Neural progenitor cell (in vitro differentiated cells): ENCODE measurements at regions not wholly inside any gene's neighbourhood (a gene's known extent, or its start where the extent isn't known, plus 50 kb on each side); places are given as distances from the start of the nearest gene placed in this dataset.

ENCODE experiments used
- CTCF ChIP-seq: fragments of 200-600 bp; sonication (generic); IDR thresholded peaks from 2 replicates; pipeline ENCODE4 v1.5.1; 2017; ENCODE audit warnings: antibody characterized with exemption, mild to moderate bottlenecking
- EZH2 ChIP-seq: fragments of 200-600 bp; sonication (generic); IDR thresholded peaks from 2 replicates; pipeline ENCODE4 v1.6.1; 2017; ENCODE audit warnings: antibody characterized with exemption, mild to moderate bottlenecking, moderate library complexity
- EZH2phosphoT487 ChIP-seq: fragments of 200-600 bp; sonication (generic); IDR thresholded peaks from 2 replicates; pipeline ENCODE4 v1.6.1; 2017; ENCODE audit warnings: antibody characterized with exemption

- TF ChIP-seq CTCF, result no peak
- no peak for TF ChIP-seq EZH2
- TF ChIP-seq EZH2phosphoT487, result no peak
These were observed 234.9 kb upstream of the STARD13 start for GRCh38 chr13:33520468-33520839.
